Smooth muscle cell (in vitro differentiated cells): ENCODE measurements at regions not wholly inside any gene's neighbourhood (a gene's known extent, or its start where the extent isn't known, plus 50 kb on each side); places are given as distances from the start of the nearest gene placed in this dataset.
A peak's percentile ranks its signal among the peaks of the same experiment; 100 is the strongest.

Source experiments
- DNase-seq: peaks from one replicate; lab custom pipeline; 2025; ENCODE audit not compliant: unreplicated experiment; lab: John Stamatoyannopoulos, UW
- H2AFZ ChIP-seq: fragments of 200-600 bp; sonication (generic); 2 replicates; pipeline ENCODE4 v1.6.0; 2016; ENCODE audit warnings: antibody characterized with exemption, low read depth, mild to moderate bottlenecking
- H3F3A ChIP-seq: fragments of 200-600 bp; sonication (generic); 2 replicates; pipeline ENCODE4 v1.6.0; 2017; ENCODE audit warnings: antibody characterized with exemption, low read depth
- H3K27ac ChIP-seq: fragments of 200-600 bp; sonication (generic); 2 replicates; pipeline ENCODE4 v1.5.1; 2016; ENCODE audit warnings: low read depth, mild to moderate bottlenecking
- H3K27me3 ChIP-seq: fragments of 200-600 bp; sonication (generic); 2 replicates; pipeline ENCODE4 v1.6.1; 2016; ENCODE audit warnings: low read depth, mild to moderate bottlenecking
- H3K36me3 ChIP-seq: fragments of 200-600 bp; sonication (generic); 2 replicates; pipeline ENCODE4 v1.5.1; 2016; ENCODE audit warnings: low read depth
- H3K4me1 ChIP-seq: fragments of 200-600 bp; sonication (generic); 2 replicates; pipeline ENCODE4 v1.5.1; 2016; ENCODE audit warnings: low read depth
- H3K4me2 ChIP-seq: fragments of 200-600 bp; sonication (generic); 2 replicates; pipeline ENCODE4 v1.6.0; 2016; ENCODE audit warnings: mild to moderate bottlenecking
- H3K4me3 ChIP-seq: fragments of 200-600 bp; sonication (generic); 2 replicates; pipeline ENCODE4 v1.5.1; 2016; ENCODE audit warnings: mild to moderate bottlenecking
- H3K79me2 ChIP-seq: fragments of 200-600 bp; sonication (generic); 2 replicates; pipeline ENCODE4 v1.6.0; 2016; ENCODE audit warnings: low read depth, mild to moderate bottlenecking
- H3K9ac ChIP-seq: fragments of 200-600 bp; sonication (generic); 2 replicates; pipeline ENCODE4 v1.6.0; 2016; ENCODE audit warnings: low read depth
- H3K9me3 ChIP-seq: fragments of 200-600 bp; sonication (generic); replicated peaks from 2 replicates; pipeline ENCODE4 v1.5.1; 2016; ENCODE audit warnings: low read depth
- H4K20me1 ChIP-seq: fragments of 200-600 bp; sonication (generic); 2 replicates; pipeline ENCODE4 v1.6.0; 2016; ENCODE audit warnings: low read depth
- CTCF ChIP-seq: fragments of 200-600 bp; sonication (generic); IDR thresholded peaks from 2 replicates; pipeline ENCODE4 v1.5.1; 2017; ENCODE audit warnings: borderline replicate concordance, mild to moderate bottlenecking, antibody characterized with exemption; ENCODE audit not compliant: insufficient read depth, poor library complexity, severe bottlenecking
- WGBS: methylation state at CpG from one replicate; pipeline ENCODE4 v1.1.7; 2016; ENCODE audit warnings: low lambda C conversion rate; 5-methylcytosine and 5-hydroxymethylcytosine counted together

DNA sequence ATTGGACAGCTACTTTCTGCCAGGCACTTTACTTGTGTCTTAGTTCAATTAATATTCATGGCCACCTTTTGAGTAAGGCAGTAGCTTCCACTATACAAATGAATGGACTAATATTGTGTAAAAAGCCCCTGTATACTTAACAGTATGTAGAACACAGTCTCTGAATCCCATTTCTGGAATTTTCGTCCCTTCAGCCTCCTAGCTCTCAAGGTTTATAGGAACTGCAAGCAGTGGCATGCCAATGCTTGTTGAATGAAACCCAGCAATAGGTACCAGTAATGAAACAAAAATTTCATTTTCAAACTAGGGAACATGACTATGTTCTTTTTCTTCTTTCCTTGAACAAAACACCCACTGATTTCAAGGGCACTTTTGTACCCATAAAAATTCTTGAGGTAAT, 361.6 kb downstream of the TDRD3 start:
- Histone ChIP-seq H3K4me2 (no peak overlapping the region), H3K27me3 (no peaks in the 10 kb centered on the region), H4K20me1 (no peaks in the 10 kb centered on the region), H3K27ac (no peak overlapping the region), H3K36me3 (no peaks in the 10 kb centered on the region), H3K9me3 (no peaks in the 10 kb centered on the region), H2AFZ (no peak overlapping the region), H3K4me1 (peaks cover 41% of the 10 kb centered on the region), H3K79me2 (no peaks in the 10 kb centered on the region), H3F3A (no peaks in the 10 kb centered on the region), H3K4me3 (no peak overlapping the region), H3K9ac (no peak overlapping the region)
- DNase-seq, result no peak
- TF ChIP-seq CTCF, result no peak
- WGBS, result 78% methylated on average over 1 of the region's 1 CpG

DNA sequence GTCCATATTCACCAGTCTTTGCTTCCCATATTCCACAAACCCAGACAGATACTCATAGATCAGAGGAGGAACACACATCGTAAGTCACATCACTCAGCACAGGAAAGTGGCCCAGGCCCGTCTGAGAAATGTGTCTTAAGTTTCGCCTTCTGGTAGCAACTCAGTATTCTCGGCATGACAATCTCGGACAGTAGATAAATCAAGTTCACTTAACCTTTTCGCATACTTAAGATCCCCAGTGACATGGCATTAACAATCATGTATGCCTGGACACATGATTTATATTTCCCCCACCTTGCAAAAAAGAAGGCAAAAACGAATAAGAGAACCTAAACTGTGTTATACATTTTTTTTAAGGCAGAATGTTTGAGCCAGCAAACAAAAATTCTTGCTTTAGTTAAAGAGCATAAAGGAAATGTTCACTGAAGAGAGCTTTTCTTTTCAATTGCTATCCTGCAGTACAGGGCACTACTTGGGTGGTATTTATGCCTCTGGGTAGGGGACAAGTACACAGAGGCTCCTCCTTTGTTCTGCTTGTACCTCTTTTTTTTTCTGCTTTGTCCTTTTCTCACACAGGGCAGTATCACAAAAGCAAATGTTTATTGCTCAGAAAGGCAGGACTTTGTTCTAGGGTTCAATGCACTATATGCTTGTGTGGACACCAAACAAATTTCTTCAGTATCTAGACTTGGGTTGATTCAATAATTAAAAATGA, 360.6 kb downstream of the TDRD3 start:
- Histone ChIP-seq H3K4me1 (peaks cover 41% of the 10 kb centered on the region), H3K4me3 (no peak overlapping the region), H3F3A (no peaks in the 10 kb centered on the region), H3K36me3 (no peaks in the 10 kb centered on the region), H2AFZ (no peak overlapping the region), H3K9me3 (no peaks in the 10 kb centered on the region), H3K9ac (no peak overlapping the region), H3K4me2 (peak overlapping the region; percentile 19), H3K79me2 (no peaks in the 10 kb centered on the region), H4K20me1 (no peaks in the 10 kb centered on the region), H3K27me3 (no peaks in the 10 kb centered on the region), H3K27ac (no peak overlapping the region)
- no peak for DNase-seq
- WGBS, result 42% methylated on average over 7 of the region's 7 CpGs
- no peak for TF ChIP-seq CTCF

GRCh38 chr13:60756306-60756705, 359.3 kb downstream of the TDRD3 start:
- DNase-seq, result no peak
- no peak overlapping the region for H3K9ac ChIP-seq
- 22% methylated on average over 5 of the region's 5 CpGs for WGBS

More at GRCh38 chr13:60756306-60756705, 359.3 kb downstream of the TDRD3 start:
- Histone ChIP-seq H2AFZ (no peak overlapping the region), H3K79me2 (no peaks in the 10 kb centered on the region), H3K4me2 (peak overlapping the region; percentile 10), H3K9me3 (no peaks in the 10 kb centered on the region), H3K27ac (no peak overlapping the region), H3K36me3 (no peaks in the 10 kb centered on the region), H4K20me1 (no peaks in the 10 kb centered on the region), H3F3A (no peaks in the 10 kb centered on the region), H3K4me3 (no peak overlapping the region), H3K27me3 (no peaks in the 10 kb centered on the region), H3K4me1 (peaks cover 41% of the 10 kb centered on the region)
- no peak for TF ChIP-seq CTCF
